ENCODE measurements at regions not wholly inside any gene's neighbourhood (a gene's known extent, or its start where the extent isn't known, plus 50 kb on each side); places are given as distances from the start of the nearest gene placed in this dataset.

GRCh38 chr1:116260621-116261020 lies 112.4 kb upstream of the ATP1A1 start:
- TF ChIP-seq CTCF (IDR thresholded peaks at IDR 0.05 in 4 of 5, conservative IDR thresholded peaks at IDR 0.05 in 1 of 5) (no peak), POLR2A (IDR thresholded peaks at IDR 0.05) (no peak)
